ENCODE measurements at regions not wholly inside any gene's neighbourhood (a gene's known extent, or its start where the extent isn't known, plus 50 kb on each side); places are given as distances from the start of the nearest gene placed in this dataset.

DNA sequence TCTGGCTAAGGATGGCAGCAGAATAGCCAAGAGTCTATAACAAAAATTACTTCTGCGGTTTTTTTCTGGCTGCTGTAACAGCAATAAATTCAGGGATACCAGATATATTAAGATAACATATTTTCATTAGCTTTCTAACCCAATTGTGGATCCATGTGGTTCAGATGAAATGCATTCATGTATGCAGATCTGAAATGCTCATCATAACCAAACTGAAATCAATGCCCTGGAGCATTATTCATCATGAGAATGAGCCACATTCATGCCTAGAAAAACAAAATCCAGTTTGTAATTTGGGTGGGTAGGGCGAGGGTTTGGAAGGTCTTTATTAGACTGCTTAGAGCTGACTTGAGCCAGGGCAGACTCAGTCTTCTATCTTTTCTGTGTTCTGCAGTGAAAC lies 69.8 kb upstream of the SEMA3A start:
- no peak for DNase-seq (ENCODE audit: low spot score)

GRCh38 chr7:84263106-84263505 lies 68.5 kb upstream of the SEMA3A start:
- no peaks in the 10 kb centered on the region for H3K36me3 Mint-ChIP-seq (ENCODE audit: low read depth, unreplicated experiment)
- H3K27ac Mint-ChIP-seq (ENCODE audit: unreplicated experiment) = no peak overlapping the region
- no peaks in the 10 kb centered on the region for H3K9me3 Mint-ChIP-seq (ENCODE audit: unreplicated experiment)
- peaks cover 2% of the 10 kb centered on the region for H3K27me3 Mint-ChIP-seq (ENCODE audit: unreplicated experiment)
- no peak for DNase-seq (ENCODE audit: low spot score)
- H3K4me1 Mint-ChIP-seq (ENCODE audit: unreplicated experiment) = no peaks in the 10 kb centered on the region
- TF ChIP-seq, protein P1, sequence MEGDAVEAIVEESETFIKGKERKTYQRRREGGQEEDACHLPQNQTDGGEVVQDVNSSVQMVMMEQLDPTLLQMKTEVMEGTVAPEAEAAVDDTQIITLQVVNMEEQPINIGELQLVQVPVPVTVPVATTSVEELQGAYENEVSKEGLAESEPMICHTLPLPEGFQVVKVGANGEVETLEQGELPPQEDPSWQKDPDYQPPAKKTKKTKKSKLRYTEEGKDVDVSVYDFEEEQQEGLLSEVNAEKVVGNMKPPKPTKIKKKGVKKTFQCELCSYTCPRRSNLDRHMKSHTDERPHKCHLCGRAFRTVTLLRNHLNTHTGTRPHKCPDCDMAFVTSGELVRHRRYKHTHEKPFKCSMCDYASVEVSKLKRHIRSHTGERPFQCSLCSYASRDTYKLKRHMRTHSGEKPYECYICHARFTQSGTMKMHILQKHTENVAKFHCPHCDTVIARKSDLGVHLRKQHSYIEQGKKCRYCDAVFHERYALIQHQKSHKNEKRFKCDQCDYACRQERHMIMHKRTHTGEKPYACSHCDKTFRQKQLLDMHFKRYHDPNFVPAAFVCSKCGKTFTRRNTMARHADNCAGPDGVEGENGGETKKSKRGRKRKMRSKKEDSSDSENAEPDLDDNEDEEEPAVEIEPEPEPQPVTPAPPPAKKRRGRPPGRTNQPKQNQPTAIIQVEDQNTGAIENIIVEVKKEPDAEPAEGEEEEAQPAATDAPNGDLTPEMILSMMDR (IDR thresholded peaks at IDR 0.05; ENCODE audit: unreplicated experiment) = no peak
- H3K4me3 Mint-ChIP-seq (ENCODE audit: unreplicated experiment) = no peak overlapping the region

More for the DNA sequence above, 69.8 kb upstream of the SEMA3A start:
- H3K9me3 Mint-ChIP-seq (ENCODE audit: unreplicated experiment) = no peaks in the 10 kb centered on the region
- H3K36me3 Mint-ChIP-seq (ENCODE audit: low read depth, unreplicated experiment) = no peaks in the 10 kb centered on the region
- H3K4me1 Mint-ChIP-seq (ENCODE audit: unreplicated experiment) = no peaks in the 10 kb centered on the region
- TF ChIP-seq, protein P1 (IDR thresholded peaks at IDR 0.05; ENCODE audit: unreplicated experiment) = no peak
- H3K4me3 Mint-ChIP-seq (ENCODE audit: unreplicated experiment) = no peak overlapping the region
- peaks cover 2% of the 10 kb centered on the region for H3K27me3 Mint-ChIP-seq (ENCODE audit: unreplicated experiment)
- H3K27ac Mint-ChIP-seq (ENCODE audit: unreplicated experiment) = no peak overlapping the region

DNA sequence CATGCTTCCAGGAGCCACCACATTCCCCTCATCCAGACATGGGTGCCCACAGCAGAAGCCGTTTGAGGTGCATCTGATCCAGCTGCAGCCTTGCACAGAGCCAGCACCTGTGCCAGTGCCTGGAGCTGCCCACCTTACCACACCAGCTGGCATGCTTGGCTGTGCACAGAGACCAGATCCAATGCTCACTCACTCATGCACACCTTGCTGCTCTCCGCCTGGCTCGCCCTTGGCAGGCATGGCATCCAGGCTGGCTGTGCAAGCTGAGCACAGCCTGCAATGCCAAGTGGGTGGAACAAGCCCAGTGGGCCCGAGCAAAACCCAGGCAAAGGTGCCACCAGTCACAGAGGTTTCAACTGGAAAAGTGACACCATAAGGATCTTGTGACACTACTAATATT lies 66.9 kb upstream of the SEMA3A start:
- Mint-ChIP-seq H3K9me3 (ENCODE audit: unreplicated experiment) (no peaks in the 10 kb centered on the region), H3K4me3 (ENCODE audit: unreplicated experiment) (no peak overlapping the region), H3K27me3 (ENCODE audit: unreplicated experiment) (peaks cover 2% of the 10 kb centered on the region), H3K36me3 (ENCODE audit: low read depth, unreplicated experiment) (no peaks in the 10 kb centered on the region), H3K4me1 (ENCODE audit: unreplicated experiment) (no peaks in the 10 kb centered on the region), H3K27ac (ENCODE audit: unreplicated experiment) (no peak overlapping the region)
- TF ChIP-seq, protein P1 (IDR thresholded peaks at IDR 0.05; ENCODE audit: unreplicated experiment) = no peak
- DNase-seq (ENCODE audit: low spot score) = no peak

- Mint-ChIP-seq H3K4me3 (ENCODE audit: unreplicated experiment) (no peak overlapping the region), H3K36me3 (ENCODE audit: low read depth, unreplicated experiment) (no peaks in the 10 kb centered on the region), H3K27ac (ENCODE audit: unreplicated experiment) (no peak overlapping the region), H3K9me3 (ENCODE audit: unreplicated experiment) (no peaks in the 10 kb centered on the region), H3K4me1 (ENCODE audit: unreplicated experiment) (no peaks in the 10 kb centered on the region), H3K27me3 (ENCODE audit: unreplicated experiment) (peaks cover 2% of the 10 kb centered on the region)
- TF ChIP-seq, protein P1 (IDR thresholded peaks at IDR 0.05; ENCODE audit: unreplicated experiment) = no peak
- DNase-seq (ENCODE audit: low spot score) = no peak
These were observed 64.0 kb upstream of the SEMA3A start for GRCh38 chr7:84258628-84259027.

- TF ChIP-seq, protein P1 (IDR thresholded peaks at IDR 0.05; ENCODE audit: unreplicated experiment) = no peak
- Mint-ChIP-seq H3K4me3 (ENCODE audit: unreplicated experiment) (no peak overlapping the region), H3K9me3 (ENCODE audit: unreplicated experiment) (no peaks in the 10 kb centered on the region), H3K27ac (ENCODE audit: unreplicated experiment) (no peak overlapping the region), H3K27me3 (ENCODE audit: unreplicated experiment) (peaks cover 2% of the 10 kb centered on the region), H3K4me1 (ENCODE audit: unreplicated experiment) (no peaks in the 10 kb centered on the region), H3K36me3 (ENCODE audit: low read depth, unreplicated experiment) (no peaks in the 10 kb centered on the region)
- no peak for DNase-seq (ENCODE audit: low spot score)
These were observed 62.0 kb upstream of the SEMA3A start for GRCh38 chr7:84256571-84256971.

Data from endothelial cell (in vitro differentiated cells).